ENCODE measurements at regions not wholly inside any gene's neighbourhood (a gene's known extent, or its start where the extent isn't known, plus 50 kb on each side); places are given as distances from the start of the nearest gene placed in this dataset.

GRCh38 chr1:116306840-116307442 is 66.1 kb upstream of the ATP1A1 start:
- TF ChIP-seq CTCF (IDR thresholded peaks at IDR 0.05; ENCODE audit: insufficient read depth, low read depth, low read length) (no peak), EZH2 (IDR thresholded peaks at IDR 0.05; ENCODE audit: insufficient read depth, low read length) (no peak)
